Breast epithelium (tissue), 4 donors: ENCODE measurements at regions not wholly inside any gene's neighbourhood (a gene's known extent, or its start where the extent isn't known, plus 50 kb on each side); places are given as distances from the start of the nearest gene placed in this dataset.

ENCODE experiments used
- DNase-seq, 2 donors: peaks; one replicate each; pipeline ENCODE4 v3.0.0-alpha.2; 2019; ENCODE audit warnings: low spot score in 2 of 2
- H3K27ac ChIP-seq, 2 donors: fragments of 200-600 bp; sonication (generic) in 1 of 2; one replicate each; pipeline ENCODE4 v1.5.1; 2016 to 2019; ENCODE audit warnings: mild to moderate bottlenecking in 1 of 2
- H3K27me3 ChIP-seq, 2 donors: fragments of 200-600 bp; sonication (generic) in 1 of 2; one replicate each; pipeline versions ENCODE4 v1.5.1 to v1.6.0; 2017 to 2019; ENCODE audit warnings: control low read depth in 1 of 2, mild to moderate bottlenecking in 1 of 2
- H3K36me3 ChIP-seq: fragments of 200-600 bp; one replicate; pipeline ENCODE4 v1.5.1; 2019
- H3K4me1 ChIP-seq, 2 donors: fragments of 200-600 bp; sonication (generic); one replicate each; pipeline ENCODE4 v1.5.1; 2016 to 2019; ENCODE audit warnings: control low read depth in 1 of 2
- H3K4me3 ChIP-seq, 3 donors: fragments of 200-600 bp; sonication (generic); 1 replicate in 2 of 3; 2 replicates in 1 of 3; pipeline ENCODE4 v1.5.1; 2016 to 2019; ENCODE audit warnings: mild to moderate bottlenecking in 3 of 3, moderate library complexity in 2 of 3
- H3K9me3 ChIP-seq, 2 donors: fragments of 200-600 bp; sonication (generic) in 1 of 2; one replicate each; pipeline ENCODE4 v1.5.1; 2016 to 2019; ENCODE audit warnings: control low read depth in 1 of 2
- POLR2A ChIP-seq: fragments of 450-650 bp; IDR thresholded peaks from one replicate; pipeline ENCODE4 v1.6.1; 2016; ENCODE audit warnings: antibody characterized with exemption, mild to moderate bottlenecking, moderate library complexity
- POLR2AphosphoS5 ChIP-seq, 3 donors: sonication (generic); formaldehyde crosslinking; IDR thresholded peaks; one replicate each; pipeline ENCODE4 v1.6.1; 2017; ENCODE audit warnings: antibody characterized with exemption in 3 of 3
- intact Hi-C: fragments of 100-400 bp; cut with DNase I; formaldehyde crosslinking; loops from one replicate; pipeline ENCODE4 v1.15.1; 2023; ENCODE audit warnings: low total_unique reads
- TF ChIP-seq, protein P1 (sequence below), 3 donors: fragments of 450-650 bp; IDR thresholded peaks; one replicate each; pipeline ENCODE4 v1.5.1; 2016 to 2017; ENCODE audit warnings: antibody characterized with exemption in 3 of 3, mild to moderate bottlenecking in 3 of 3, moderate library complexity in 3 of 3

DNA sequence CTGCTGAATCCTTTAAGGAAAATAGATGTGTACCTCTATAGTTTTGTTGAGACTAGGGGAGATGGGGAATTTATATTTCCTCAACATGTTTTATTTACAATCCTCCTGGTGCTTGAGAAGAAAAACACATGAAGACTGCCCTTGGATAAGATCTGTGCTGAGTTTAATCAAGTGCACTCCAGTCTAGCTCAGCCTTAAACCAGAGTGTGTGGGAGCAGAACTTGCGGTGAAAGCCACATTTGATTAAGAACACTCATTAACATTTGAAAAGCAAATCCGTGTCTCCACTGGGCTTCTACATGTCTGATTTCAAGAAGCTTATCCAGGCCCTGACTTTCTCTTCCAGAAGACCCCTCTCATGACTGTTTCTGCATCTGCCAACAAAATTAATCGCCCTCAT, 84.8 kb upstream of the ITGA6 start:
- Histone ChIP-seq H3K9me3 (peaks cover 3 to 8% of the 10 kb centered on the region in 2 donors), H3K27ac (no peak overlapping the region), H3K4me1 (no peaks in the 10 kb centered on the region), H3K36me3 (no peaks in the 10 kb centered on the region), H3K27me3 (no peaks in the 10 kb centered on the region), H3K4me3 (no peak overlapping the region)
- intact Hi-C loops: no loop called here
- no peak for DNase-seq
- no peak for TF ChIP-seq POLR2A
- no peak for TF ChIP-seq POLR2AphosphoS5 (IDR thresholded peaks at IDR 0.05)
- TF ChIP-seq, protein P1, sequence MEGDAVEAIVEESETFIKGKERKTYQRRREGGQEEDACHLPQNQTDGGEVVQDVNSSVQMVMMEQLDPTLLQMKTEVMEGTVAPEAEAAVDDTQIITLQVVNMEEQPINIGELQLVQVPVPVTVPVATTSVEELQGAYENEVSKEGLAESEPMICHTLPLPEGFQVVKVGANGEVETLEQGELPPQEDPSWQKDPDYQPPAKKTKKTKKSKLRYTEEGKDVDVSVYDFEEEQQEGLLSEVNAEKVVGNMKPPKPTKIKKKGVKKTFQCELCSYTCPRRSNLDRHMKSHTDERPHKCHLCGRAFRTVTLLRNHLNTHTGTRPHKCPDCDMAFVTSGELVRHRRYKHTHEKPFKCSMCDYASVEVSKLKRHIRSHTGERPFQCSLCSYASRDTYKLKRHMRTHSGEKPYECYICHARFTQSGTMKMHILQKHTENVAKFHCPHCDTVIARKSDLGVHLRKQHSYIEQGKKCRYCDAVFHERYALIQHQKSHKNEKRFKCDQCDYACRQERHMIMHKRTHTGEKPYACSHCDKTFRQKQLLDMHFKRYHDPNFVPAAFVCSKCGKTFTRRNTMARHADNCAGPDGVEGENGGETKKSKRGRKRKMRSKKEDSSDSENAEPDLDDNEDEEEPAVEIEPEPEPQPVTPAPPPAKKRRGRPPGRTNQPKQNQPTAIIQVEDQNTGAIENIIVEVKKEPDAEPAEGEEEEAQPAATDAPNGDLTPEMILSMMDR (IDR thresholded peaks at IDR 0.05): no peak

DNA sequence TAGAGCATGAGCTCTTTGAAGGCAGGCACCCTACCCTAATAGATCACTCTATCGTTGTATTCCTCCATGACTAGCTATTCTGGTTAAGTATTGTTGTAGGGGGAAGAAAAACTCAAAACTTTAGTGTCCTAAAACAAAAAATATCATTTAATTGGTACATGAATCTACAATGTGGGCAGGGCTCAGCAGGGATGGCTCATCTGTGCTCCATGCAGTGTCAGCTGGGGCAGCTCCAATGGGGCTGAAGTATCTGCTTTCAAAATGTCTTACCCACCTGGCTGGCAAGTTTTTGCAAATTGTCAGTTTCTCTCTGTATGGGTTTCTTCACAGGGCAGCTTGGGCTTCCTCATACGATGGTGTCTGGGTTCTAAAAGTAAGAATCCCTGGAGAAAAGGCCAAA, 83.2 kb upstream of the ITGA6 start:
- no peak overlapping the region for H3K27ac ChIP-seq
- intact Hi-C loops: no loop called here
- no peak for TF ChIP-seq POLR2A

DNA sequence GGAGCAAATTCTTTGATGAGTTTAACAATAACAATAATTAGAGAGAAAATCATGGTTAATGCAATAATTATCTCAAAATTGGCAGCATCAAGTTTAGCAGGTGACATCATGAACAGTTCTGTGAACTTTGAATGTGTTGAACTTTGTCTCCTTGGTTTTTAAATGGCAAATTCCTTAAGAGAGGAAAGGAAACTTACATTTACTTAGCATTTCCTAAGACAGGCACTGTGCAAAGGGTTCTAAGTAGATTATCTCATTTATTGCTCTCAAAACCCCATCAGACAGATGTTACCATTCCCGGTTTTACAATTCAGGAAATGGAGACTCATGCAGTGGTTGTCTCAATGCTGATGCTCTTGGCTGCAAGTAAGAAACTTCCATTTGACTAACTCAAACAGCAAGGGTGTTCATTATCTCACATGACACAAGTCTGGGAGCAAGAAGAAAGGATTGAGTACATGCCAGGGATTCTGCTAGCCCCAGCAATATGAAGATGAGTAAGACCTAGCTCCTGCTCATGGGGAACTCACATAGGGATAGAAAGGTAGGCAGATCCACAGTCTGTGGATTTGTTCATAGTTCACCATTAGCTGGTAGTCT, 81.3 kb upstream of the ITGA6 start:
- H3K9me3 ChIP-seq: peaks cover 3 to 8% of the 10 kb centered on the region in 2 donors
- no peak overlapping the region for H3K4me3 ChIP-seq
- no peak overlapping the region for H3K27ac ChIP-seq
- no peaks in the 10 kb centered on the region for H3K4me1 ChIP-seq
- intact Hi-C loops: no loop called here
- H3K36me3 ChIP-seq: no peaks in the 10 kb centered on the region
- no peak for DNase-seq
- no peaks in the 10 kb centered on the region for H3K27me3 ChIP-seq
- TF ChIP-seq, protein P1 (IDR thresholded peaks at IDR 0.05): no peak
- TF ChIP-seq POLR2AphosphoS5 (IDR thresholded peaks at IDR 0.05): no peak
- TF ChIP-seq POLR2A: no peak

More for the DNA sequence above, 83.2 kb upstream of the ITGA6 start:
- no peak for DNase-seq
- no peaks in the 10 kb centered on the region for H3K27me3 ChIP-seq
- no peaks in the 10 kb centered on the region for H3K36me3 ChIP-seq
- peaks cover 3 to 8% of the 10 kb centered on the region in 2 donors for H3K9me3 ChIP-seq
- no peak overlapping the region for H3K4me3 ChIP-seq
- H3K4me1 ChIP-seq: no peaks in the 10 kb centered on the region

DNA sequence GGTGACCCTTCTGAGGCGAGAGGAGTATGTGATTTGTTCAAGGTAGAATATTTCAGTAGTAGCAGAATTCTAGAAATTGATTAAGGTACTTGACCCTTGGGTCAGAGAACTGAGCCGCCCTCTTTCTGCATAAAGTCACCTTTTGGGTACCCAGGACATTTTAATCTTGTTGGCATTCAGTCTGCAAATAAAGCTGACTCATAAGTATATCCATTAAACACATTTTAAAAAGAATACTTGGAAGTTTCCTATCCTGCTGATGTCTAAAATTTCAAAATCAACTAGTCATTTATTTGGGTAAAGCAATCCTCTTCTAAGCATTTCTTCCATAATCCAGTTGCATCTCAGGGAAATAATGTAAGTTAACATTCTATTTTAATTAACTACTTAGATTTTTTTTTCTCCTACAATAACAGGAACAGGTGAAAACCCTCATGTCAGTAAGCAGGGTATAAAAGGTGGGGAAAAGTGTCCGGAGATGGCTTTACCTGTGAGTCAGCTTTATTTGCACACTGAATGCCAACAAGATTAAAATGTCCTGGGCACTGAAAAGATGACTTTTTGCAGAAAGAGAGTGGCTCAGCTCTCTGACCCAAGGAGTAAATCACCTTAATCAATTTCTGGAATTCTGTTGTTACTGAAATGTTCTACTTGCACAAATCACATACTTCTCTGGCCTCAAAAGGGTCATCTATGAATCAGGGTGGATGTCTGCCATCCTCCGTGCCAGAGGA, 78.7 kb upstream of the ITGA6 start:
- Histone ChIP-seq H3K36me3 (no peaks in the 10 kb centered on the region), H3K27ac (no peak overlapping the region), H3K27me3 (no peaks in the 10 kb centered on the region), H3K4me3 (no peak overlapping the region), H3K9me3 (peaks cover 3 to 8% of the 10 kb centered on the region in 2 donors), H3K4me1 (no peaks in the 10 kb centered on the region)
- intact Hi-C loops: no loop called here
- DNase-seq: no peak
- TF ChIP-seq POLR2A (no peak), POLR2AphosphoS5 (IDR thresholded peaks at IDR 0.05) (no peak)
- TF ChIP-seq, protein P1 (IDR thresholded peaks at IDR 0.05): no peak

DNA sequence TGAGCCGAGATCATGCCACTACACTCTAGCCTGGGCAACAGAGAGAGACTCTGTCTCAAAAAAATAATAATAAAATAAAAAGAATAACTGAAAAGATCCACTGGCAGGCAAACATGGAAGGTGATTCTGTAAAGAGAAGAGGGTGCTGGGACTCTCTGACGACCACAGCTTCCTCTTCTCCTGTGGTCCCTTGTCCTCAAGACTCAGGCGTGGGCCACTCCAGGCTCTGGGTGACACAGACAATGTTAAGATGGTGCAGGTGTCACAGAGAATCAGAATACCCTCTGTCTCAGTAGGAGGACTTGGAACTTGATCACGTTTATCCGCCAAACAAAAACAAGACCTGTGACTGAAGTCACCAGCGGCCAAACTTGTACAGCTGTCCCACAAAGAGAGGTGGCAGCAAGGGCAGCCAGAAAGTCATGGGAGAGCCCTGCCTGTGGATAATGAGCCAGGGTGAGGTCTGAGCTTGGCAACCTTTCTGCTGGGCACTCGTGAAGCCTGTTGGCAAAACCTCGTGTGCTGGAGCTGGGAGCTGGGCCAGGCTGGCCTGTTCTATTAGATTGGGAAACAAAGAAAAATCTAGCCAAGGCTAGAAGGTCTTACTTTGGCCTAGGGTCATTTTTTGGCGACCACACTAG, 76.4 kb upstream of the ITGA6 start:
- DNase-seq: peak; percentile 62 to 91
- Histone ChIP-seq H3K4me1 (no peaks in the 10 kb centered on the region), H3K9me3 (no peaks in the 10 kb centered on the region), H3K27me3 (no peaks in the 10 kb centered on the region), H3K27ac (peak overlapping the region; percentile 85 to 89), H3K4me3 (no peak overlapping the region), H3K36me3 (no peaks in the 10 kb centered on the region)
- intact Hi-C loops: no loop called here
- TF ChIP-seq, protein P1 (IDR thresholded peaks at IDR 0.05): no peak
- TF ChIP-seq POLR2A (no peak), POLR2AphosphoS5 (IDR thresholded peaks at IDR 0.05) (no peak)
